ENCODE measurements at regions not wholly inside any gene's neighbourhood (a gene's known extent, or its start where the extent isn't known, plus 50 kb on each side); places are given as distances from the start of the nearest gene placed in this dataset.

DNA sequence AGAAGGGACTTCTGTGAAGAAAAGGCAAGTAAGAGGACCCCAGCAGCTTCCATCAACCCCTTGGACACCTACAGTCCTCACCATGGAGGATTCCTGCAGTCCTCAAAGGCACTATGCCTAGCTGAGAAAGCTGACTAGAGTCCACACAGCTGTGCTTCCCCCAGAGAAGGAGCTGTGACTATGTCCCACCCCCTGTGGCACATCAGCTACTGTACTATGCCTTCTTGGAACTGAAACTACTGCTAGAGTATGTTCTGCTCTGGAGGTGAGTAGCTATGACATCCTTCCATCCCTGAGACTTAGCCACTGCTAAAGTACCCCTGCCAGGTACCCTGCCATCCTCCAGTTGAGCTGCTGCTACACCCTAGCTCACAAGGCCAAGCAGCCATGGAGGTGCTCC, 690.2 kb upstream of the CHAC2 start:
- Histone ChIP-seq H3K4me1 (ENCODE audit: control insufficient read depth in 1 of 2, insufficient read depth in 1 of 2, low read depth in 1 of 2, low read length in 1 of 2) (no peaks in the 10 kb centered on the region), H3K27ac (no peak overlapping the region), H3K27me3 (no peaks in the 10 kb centered on the region), H3K9me3 (no peaks in the 10 kb centered on the region), H3K36me3 (no peaks in the 10 kb centered on the region), H3K4me3 (ENCODE audit: low read depth in 1 of 2, low read length in 1 of 2) (no peak overlapping the region)
- TF ChIP-seq, protein P1, sequence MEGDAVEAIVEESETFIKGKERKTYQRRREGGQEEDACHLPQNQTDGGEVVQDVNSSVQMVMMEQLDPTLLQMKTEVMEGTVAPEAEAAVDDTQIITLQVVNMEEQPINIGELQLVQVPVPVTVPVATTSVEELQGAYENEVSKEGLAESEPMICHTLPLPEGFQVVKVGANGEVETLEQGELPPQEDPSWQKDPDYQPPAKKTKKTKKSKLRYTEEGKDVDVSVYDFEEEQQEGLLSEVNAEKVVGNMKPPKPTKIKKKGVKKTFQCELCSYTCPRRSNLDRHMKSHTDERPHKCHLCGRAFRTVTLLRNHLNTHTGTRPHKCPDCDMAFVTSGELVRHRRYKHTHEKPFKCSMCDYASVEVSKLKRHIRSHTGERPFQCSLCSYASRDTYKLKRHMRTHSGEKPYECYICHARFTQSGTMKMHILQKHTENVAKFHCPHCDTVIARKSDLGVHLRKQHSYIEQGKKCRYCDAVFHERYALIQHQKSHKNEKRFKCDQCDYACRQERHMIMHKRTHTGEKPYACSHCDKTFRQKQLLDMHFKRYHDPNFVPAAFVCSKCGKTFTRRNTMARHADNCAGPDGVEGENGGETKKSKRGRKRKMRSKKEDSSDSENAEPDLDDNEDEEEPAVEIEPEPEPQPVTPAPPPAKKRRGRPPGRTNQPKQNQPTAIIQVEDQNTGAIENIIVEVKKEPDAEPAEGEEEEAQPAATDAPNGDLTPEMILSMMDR (IDR thresholded peaks at IDR 0.05): no peak

DNA sequence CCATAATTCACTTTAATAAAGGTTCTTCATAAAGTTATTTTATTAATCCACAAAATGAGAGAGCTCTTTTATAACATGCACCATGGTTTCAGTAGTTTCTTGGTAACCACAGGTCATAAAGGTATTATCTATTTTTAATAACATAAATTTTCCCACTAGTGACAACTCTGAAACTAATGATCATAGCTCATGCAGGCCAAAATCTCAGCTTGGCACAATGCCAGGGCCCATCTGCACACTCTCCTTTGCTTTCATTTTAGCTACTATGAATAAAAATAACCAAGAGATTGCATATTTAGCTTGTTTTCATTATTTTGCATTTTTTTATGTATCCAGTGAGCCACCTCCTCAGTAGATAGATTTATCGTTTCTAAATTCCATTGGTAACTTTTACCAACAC, 691.8 kb upstream of the CHAC2 start:
- Histone ChIP-seq H3K9me3 (no peaks in the 10 kb centered on the region), H3K27ac (no peak overlapping the region), H3K4me1 (ENCODE audit: control insufficient read depth in 1 of 2, insufficient read depth in 1 of 2, low read depth in 1 of 2, low read length in 1 of 2) (no peaks in the 10 kb centered on the region), H3K4me3 (ENCODE audit: low read depth in 1 of 2, low read length in 1 of 2) (no peak overlapping the region), H3K36me3 (no peaks in the 10 kb centered on the region), H3K27me3 (no peaks in the 10 kb centered on the region)
- TF ChIP-seq, protein P1 (IDR thresholded peaks at IDR 0.05): no peak

DNA sequence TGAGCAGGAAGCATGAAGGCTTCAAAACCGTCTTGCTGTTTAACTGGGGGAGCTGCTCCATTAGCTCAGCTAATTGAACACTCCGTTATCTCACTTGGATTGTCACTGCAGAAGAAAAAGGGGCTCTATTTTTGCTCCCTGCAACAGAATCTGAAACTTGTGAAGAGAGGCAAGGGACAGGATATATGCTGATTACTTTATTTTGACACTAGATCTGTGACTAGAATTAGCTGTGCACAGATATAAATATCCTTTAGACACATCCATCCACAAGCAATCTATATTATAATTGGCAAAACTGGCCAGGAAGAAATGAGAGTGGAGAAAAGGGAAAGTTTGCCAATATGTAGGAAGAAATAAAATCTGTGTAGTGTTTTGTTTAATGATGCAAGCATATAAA, 700.1 kb upstream of the CHAC2 start:
- Histone ChIP-seq H3K27ac (no peak overlapping the region), H3K4me3 (ENCODE audit: low read depth in 1 of 2, low read length in 1 of 2) (no peak overlapping the region), H3K27me3 (no peaks in the 10 kb centered on the region), H3K4me1 (ENCODE audit: control insufficient read depth in 1 of 2, insufficient read depth in 1 of 2, low read depth in 1 of 2, low read length in 1 of 2) (no peaks in the 10 kb centered on the region), H3K9me3 (no peaks in the 10 kb centered on the region), H3K36me3 (no peaks in the 10 kb centered on the region)
- TF ChIP-seq, protein P1 (IDR thresholded peaks at IDR 0.05): no peak

DNA sequence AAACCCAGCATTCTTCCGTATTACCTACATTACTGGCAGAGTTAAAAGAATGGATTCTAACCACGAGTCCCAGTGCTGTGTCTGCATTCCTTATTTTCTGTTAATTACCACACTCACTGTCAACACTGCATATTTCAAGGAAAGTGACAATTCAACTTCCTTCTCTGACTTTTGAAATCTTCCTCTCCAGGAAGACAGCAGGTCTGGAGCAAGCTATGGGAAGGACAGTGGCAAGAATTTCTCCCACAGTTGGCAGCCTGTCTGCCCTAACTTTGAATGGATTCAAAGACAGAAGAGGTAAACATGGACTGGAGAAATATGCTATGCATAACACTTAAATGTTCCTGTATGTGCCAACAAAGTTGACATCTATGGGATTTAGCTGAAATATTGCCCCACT, 700.5 kb upstream of the CHAC2 start:
- no peaks in the 10 kb centered on the region for H3K9me3 ChIP-seq
- no peaks in the 10 kb centered on the region for H3K36me3 ChIP-seq
- H3K27ac ChIP-seq: no peak overlapping the region
- H3K27me3 ChIP-seq: no peaks in the 10 kb centered on the region
- no peak overlapping the region for H3K4me3 ChIP-seq (ENCODE audit: low read depth in 1 of 2, low read length in 1 of 2)
- no peaks in the 10 kb centered on the region for H3K4me1 ChIP-seq (ENCODE audit: control insufficient read depth in 1 of 2, insufficient read depth in 1 of 2, low read depth in 1 of 2, low read length in 1 of 2)
- TF ChIP-seq, protein P1 (IDR thresholded peaks at IDR 0.05): no peak

DNA sequence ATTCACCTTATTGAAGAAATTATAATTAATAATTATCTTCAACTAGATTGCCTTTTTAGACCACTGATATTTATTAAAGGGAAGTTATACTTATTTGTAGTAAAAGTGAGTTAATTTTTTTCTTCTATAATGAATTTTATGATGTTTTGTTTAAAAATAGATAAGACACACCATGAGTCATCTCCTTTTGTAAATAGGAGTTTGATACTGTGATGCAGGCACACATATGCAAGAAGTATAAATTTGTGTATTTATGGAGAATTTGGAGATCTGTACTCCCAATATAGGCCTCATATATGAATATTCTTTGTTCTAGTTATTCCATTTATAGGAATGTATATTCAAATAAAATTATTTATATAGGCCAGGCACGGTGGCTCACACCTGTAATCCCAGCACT, 703.5 kb upstream of the CHAC2 start:
- Histone ChIP-seq H3K9me3 (no peaks in the 10 kb centered on the region), H3K36me3 (no peaks in the 10 kb centered on the region), H3K4me3 (ENCODE audit: low read depth in 1 of 2, low read length in 1 of 2) (no peak overlapping the region), H3K27me3 (no peaks in the 10 kb centered on the region), H3K27ac (no peak overlapping the region), H3K4me1 (ENCODE audit: control insufficient read depth in 1 of 2, insufficient read depth in 1 of 2, low read depth in 1 of 2, low read length in 1 of 2) (no peaks in the 10 kb centered on the region)
- TF ChIP-seq, protein P1 (IDR thresholded peaks at IDR 0.05): no peak

DNA sequence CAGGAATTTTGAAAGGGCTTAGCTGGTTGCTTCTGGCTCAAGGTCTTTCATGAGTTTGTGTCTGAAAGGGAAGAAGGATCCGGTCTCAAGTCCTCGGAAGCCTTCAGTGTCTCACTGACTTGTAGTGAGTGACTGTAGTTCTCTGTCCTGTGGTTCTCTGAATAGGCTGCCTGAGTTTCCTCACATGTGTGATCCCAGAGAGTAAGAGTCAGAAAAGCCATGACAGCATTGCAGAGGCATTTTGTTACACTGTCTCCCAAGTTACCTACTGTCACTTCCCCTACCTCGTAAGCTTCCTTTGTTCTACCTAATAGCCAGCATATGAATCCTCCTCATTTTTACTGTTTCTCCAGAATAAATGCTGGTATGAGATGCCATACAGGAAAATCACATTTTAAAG, 709.1 kb upstream of the CHAC2 start:
- Histone ChIP-seq H3K27ac (no peak overlapping the region), H3K36me3 (no peaks in the 10 kb centered on the region), H3K4me1 (ENCODE audit: control insufficient read depth in 1 of 2, insufficient read depth in 1 of 2, low read depth in 1 of 2, low read length in 1 of 2) (no peaks in the 10 kb centered on the region), H3K4me3 (ENCODE audit: low read depth in 1 of 2, low read length in 1 of 2) (no peak overlapping the region), H3K9me3 (no peaks in the 10 kb centered on the region), H3K27me3 (no peaks in the 10 kb centered on the region)
- TF ChIP-seq, protein P1 (IDR thresholded peaks at IDR 0.05): no peak
